DMS53 (cell line): ENCODE measurements at regions not wholly inside any gene's neighbourhood (a gene's known extent, or its start where the extent isn't known, plus 50 kb on each side); places are given as distances from the start of the nearest gene placed in this dataset.

ENCODE experiments used
- DNase-seq: peaks from one replicate; lab custom pipeline; 2025; lab: John Stamatoyannopoulos, UW

- DNase-seq, result no peak
Observed at GRCh38 chr15:39451871-39452270, 129.0 kb upstream of the THBS1 start.

- DNase-seq, result peak; percentile 33
Observed at GRCh38 chr15:39453620-39454019, 127.3 kb upstream of the THBS1 start.

- peak; percentile 55 for DNase-seq
Observed at GRCh38 chr15:39454189-39454986, 126.5 kb upstream of the THBS1 start.

GRCh38 chr15:39455471-39455991 is 125.3 kb upstream of the THBS1 start:
- peak; percentile 78 for DNase-seq

- peak; percentile 13 for DNase-seq
Observed at GRCh38 chr15:39456159-39456558, 124.7 kb upstream of the THBS1 start.

GRCh38 chr15:39456582-39457330 is 124.1 kb upstream of the THBS1 start:
- no peak for DNase-seq

GRCh38 chr15:39458131-39458530 is 122.7 kb upstream of the THBS1 start:
- DNase-seq, result no peak

GRCh38 chr15:39459548-39459947 is 121.3 kb upstream of the THBS1 start:
- DNase-seq, result peak; percentile 10

- no peak for DNase-seq
Observed at GRCh38 chr15:39460748-39461147, 120.1 kb upstream of the THBS1 start.

GRCh38 chr15:39461536-39462130 is 119.2 kb upstream of the THBS1 start:
- DNase-seq, result no peak

GRCh38 chr15:39462691-39463090 is 118.2 kb upstream of the THBS1 start:
- no peak for DNase-seq

- DNase-seq, result no peak
Observed at GRCh38 chr15:39465843-39466749, 114.8 kb upstream of the THBS1 start.

- DNase-seq, result no peak
Observed at GRCh38 chr15:39466750-39467105, 114.2 kb upstream of the THBS1 start.

GRCh38 chr15:39468331-39468730 is 112.5 kb upstream of the THBS1 start:
- DNase-seq, result no peak

GRCh38 chr15:39468828-39469227 is 112.1 kb upstream of the THBS1 start:
- DNase-seq, result no peak

GRCh38 chr15:39471785-39472574 is 108.9 kb upstream of the THBS1 start:
- DNase-seq, result no peak

GRCh38 chr15:39472621-39473297 is 108.1 kb upstream of the THBS1 start:
- no peak for DNase-seq

- DNase-seq, result no peak
Observed at GRCh38 chr15:39473298-39473947, 107.5 kb upstream of the THBS1 start.

GRCh38 chr15:39474657-39475056 is 106.2 kb upstream of the THBS1 start:
- DNase-seq, result no peak

GRCh38 chr15:39478996-39479395 is 101.9 kb upstream of the THBS1 start:
- no peak for DNase-seq
